Loucy (cell line): ENCODE measurements at regions not wholly inside any gene's neighbourhood (a gene's known extent, or its start where the extent isn't known, plus 50 kb on each side); places are given as distances from the start of the nearest gene placed in this dataset.

Experiments
- H2AFZ ChIP-seq: fragments of 200-600 bp; sonication (generic); 2 replicates; pipeline ENCODE4 v1.6.0; 2016; ENCODE audit warnings: antibody characterized with exemption, mild to moderate bottlenecking, low read length, moderate library complexity
- H3F3A ChIP-seq: fragments of 200-600 bp; 2 replicates; pipeline ENCODE4 v1.6.0; 2016; ENCODE audit warnings: antibody characterized with exemption, low read depth, mild to moderate bottlenecking
- H3K27me3 ChIP-seq: fragments of 200-600 bp; sonication (generic); 2 replicates; pipeline ENCODE4 v1.6.1; 2014; ENCODE audit warnings: low read length, mild to moderate bottlenecking; ENCODE audit not compliant: insufficient read depth, poor library complexity, severe bottlenecking
- H3K36me3 ChIP-seq: fragments of 200-600 bp; sonication (generic); 2 replicates; pipeline ENCODE4 v1.6.1; 2016; ENCODE audit warnings: low read length; ENCODE audit not compliant: insufficient read depth
- H3K4me1 ChIP-seq: fragments of 200-600 bp; sonication (generic); 2 replicates; pipeline ENCODE4 v1.5.1; 2014; ENCODE audit warnings: low read length, mild to moderate bottlenecking; ENCODE audit not compliant: insufficient read depth, poor library complexity, severe bottlenecking
- H3K4me2 ChIP-seq: fragments of 200-600 bp; sonication (generic); 2 replicates; pipeline ENCODE4 v1.6.0; 2014; ENCODE audit warnings: antibody characterized with exemption, low read length, low read depth, mild to moderate bottlenecking; ENCODE audit not compliant: poor library complexity, severe bottlenecking
- H3K4me3 ChIP-seq: fragments of 200-600 bp; sonication (generic); 2 replicates; pipeline ENCODE4 v1.5.1; 2014; ENCODE audit warnings: low read length, mild to moderate bottlenecking, mixed read lengths; ENCODE audit not compliant: poor library complexity, severe bottlenecking
- H3K79me2 ChIP-seq: fragments of 200-600 bp; sonication (generic); 2 replicates; pipeline ENCODE4 v1.6.1; 2014; ENCODE audit warnings: low read length; ENCODE audit not compliant: insufficient read depth
- H3K9ac ChIP-seq: fragments of 200-600 bp; sonication (generic); 2 replicates; pipeline ENCODE4 v1.6.0; 2014; ENCODE audit warnings: mild to moderate bottlenecking, low read depth, low read length, moderate library complexity; ENCODE audit not compliant: poor library complexity, severe bottlenecking
- H3K9me2 ChIP-seq: fragments of 200-600 bp; sonication (generic); replicated peaks from 2 replicates; pipeline ENCODE4 v1.6.1; 2016; ENCODE audit warnings: low read depth, low read length, mixed read lengths
- H3K9me3 ChIP-seq: fragments of 200-600 bp; sonication (generic); 2 replicates; pipeline ENCODE4 v1.6.1; 2014; ENCODE audit warnings: mild to moderate bottlenecking, antibody characterized with exemption, low read length, low read depth; ENCODE audit not compliant: insufficient read depth
- H4K20me1 ChIP-seq: fragments of 200-600 bp; sonication (generic); 2 replicates; pipeline ENCODE4 v1.6.0; 2014; ENCODE audit warnings: antibody characterized with exemption, low read length, mild to moderate bottlenecking; ENCODE audit not compliant: insufficient read depth, poor library complexity, severe bottlenecking
- EZH2phosphoT487 ChIP-seq: fragments of 200-600 bp; IDR thresholded peaks from 2 replicates; pipeline ENCODE4 v1.6.1; 2018; ENCODE audit warnings: antibody characterized with exemption, mild to moderate bottlenecking, moderate library complexity, borderline replicate concordance
- TF ChIP-seq, protein P1 (sequence below): fragments of 200-600 bp; sonication (generic); conservative IDR thresholded peaks from 2 replicates; pipeline ENCODE4 v1.5.1; 2014; ENCODE audit warnings: mild to moderate bottlenecking, antibody characterized with exemption, low read length

DNA sequence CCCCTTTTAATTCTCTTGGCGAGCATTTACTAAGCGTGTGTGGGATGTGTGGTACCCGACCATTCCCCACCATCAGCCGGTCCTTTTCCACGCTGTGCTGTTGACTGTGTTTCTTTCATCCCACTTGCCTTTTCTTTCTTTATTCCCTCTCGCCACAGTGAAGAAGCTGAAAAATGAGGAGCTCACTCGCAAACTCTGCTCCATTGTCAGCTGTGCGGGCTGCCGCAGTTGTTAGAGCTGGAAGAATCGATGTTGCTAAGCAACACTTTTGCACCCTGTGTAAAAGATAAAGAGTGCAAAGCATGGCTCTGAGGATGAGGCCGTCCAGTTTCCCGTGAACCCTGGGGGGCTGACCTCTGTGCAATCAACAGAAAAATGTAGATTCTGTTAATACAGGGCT is 203.1 kb upstream of the NEBL start:
- no peaks in the 10 kb centered on the region for H3K27me3 ChIP-seq
- H3K9ac ChIP-seq, result no peak overlapping the region
- H4K20me1 ChIP-seq, result no peaks in the 10 kb centered on the region
- H3K4me3 ChIP-seq, result no peak overlapping the region
- no peaks in the 10 kb centered on the region for H3K9me3 ChIP-seq
- TF ChIP-seq, protein P1, sequence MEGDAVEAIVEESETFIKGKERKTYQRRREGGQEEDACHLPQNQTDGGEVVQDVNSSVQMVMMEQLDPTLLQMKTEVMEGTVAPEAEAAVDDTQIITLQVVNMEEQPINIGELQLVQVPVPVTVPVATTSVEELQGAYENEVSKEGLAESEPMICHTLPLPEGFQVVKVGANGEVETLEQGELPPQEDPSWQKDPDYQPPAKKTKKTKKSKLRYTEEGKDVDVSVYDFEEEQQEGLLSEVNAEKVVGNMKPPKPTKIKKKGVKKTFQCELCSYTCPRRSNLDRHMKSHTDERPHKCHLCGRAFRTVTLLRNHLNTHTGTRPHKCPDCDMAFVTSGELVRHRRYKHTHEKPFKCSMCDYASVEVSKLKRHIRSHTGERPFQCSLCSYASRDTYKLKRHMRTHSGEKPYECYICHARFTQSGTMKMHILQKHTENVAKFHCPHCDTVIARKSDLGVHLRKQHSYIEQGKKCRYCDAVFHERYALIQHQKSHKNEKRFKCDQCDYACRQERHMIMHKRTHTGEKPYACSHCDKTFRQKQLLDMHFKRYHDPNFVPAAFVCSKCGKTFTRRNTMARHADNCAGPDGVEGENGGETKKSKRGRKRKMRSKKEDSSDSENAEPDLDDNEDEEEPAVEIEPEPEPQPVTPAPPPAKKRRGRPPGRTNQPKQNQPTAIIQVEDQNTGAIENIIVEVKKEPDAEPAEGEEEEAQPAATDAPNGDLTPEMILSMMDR, result no peak
- TF ChIP-seq EZH2phosphoT487, result no peak
- H2AFZ ChIP-seq, result no peak overlapping the region
- H3K79me2 ChIP-seq, result no peaks in the 10 kb centered on the region
- H3K9me2 ChIP-seq, result no peaks in the 10 kb centered on the region
- H3F3A ChIP-seq, result no peaks in the 10 kb centered on the region
- H3K4me1 ChIP-seq, result no peaks in the 10 kb centered on the region
- no peak overlapping the region for H3K4me2 ChIP-seq
- H3K36me3 ChIP-seq, result no peaks in the 10 kb centered on the region

DNA sequence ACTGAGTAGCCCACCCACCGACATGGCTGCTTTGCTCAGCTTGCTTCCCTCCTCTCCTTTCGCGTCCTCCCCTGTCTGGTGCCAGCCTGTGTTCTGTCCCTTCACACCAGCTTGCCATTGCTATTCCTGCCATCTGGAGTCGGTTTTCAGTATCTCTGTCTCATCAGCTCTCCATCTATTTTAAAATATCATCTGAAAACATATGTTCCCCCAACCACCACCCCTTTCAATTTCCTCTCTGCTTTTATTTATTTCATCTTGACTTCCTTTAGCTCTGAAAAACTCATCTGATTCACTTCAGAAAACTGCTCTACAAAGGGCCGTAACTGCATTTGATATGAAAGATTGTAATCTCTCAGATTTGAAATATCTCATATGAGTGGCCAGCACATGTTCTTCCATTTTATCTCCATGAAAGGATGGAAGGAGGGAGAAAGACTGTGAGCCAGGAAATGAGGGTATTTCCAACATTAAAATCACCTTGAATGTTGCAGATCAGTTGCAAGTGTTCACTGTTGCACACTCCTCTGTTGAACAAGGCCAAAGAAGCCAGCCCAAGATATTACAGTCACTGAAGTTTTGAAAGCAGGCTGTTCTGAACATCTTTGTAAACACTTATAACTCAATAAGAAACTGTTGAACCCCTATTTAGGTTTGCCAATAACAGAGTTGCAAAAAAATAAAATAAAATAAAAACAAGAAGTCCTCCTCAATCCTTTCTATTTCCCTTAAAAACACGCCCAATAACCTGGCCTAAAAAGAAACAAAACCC is 202.4 kb upstream of the NEBL start:
- Histone ChIP-seq H3K27me3 (no peaks in the 10 kb centered on the region), H3K4me2 (no peak overlapping the region), H3K36me3 (no peaks in the 10 kb centered on the region), H4K20me1 (no peaks in the 10 kb centered on the region), H2AFZ (no peak overlapping the region; the same call in 1 of the 2 replicates), H3K9me3 (no peaks in the 10 kb centered on the region), H3K9ac (no peak overlapping the region), H3K4me3 (no peak overlapping the region), H3K4me1 (no peaks in the 10 kb centered on the region), H3F3A (no peaks in the 10 kb centered on the region), H3K9me2 (no peaks in the 10 kb centered on the region), H3K79me2 (no peaks in the 10 kb centered on the region)
- no peak for TF ChIP-seq EZH2phosphoT487
- TF ChIP-seq, protein P1, result no peak

DNA sequence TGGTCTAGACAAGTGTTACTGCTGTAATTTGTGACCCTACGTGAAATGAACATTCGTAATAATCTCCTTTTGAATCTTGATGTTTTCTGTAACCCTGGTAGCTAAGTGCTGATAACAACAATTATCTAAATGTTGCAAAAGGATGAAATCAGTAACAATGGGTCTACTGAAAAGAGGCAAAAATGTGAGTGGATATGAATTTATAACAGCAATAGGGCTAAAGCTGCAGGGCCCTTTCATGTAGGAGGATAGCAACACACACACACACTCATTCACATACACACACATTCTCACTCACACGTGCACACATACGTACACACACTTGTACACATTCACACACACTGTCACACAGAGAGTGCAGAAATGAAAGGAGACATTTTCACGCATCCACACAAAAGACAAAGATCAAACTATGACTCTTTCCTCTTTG is 200.8 kb upstream of the NEBL start:
- TF ChIP-seq EZH2phosphoT487, result no peak
- TF ChIP-seq, protein P1, result no peak
- Histone ChIP-seq H3K9me3 (no peaks in the 10 kb centered on the region), H3K9me2 (no peaks in the 10 kb centered on the region), H3K4me2 (no peak overlapping the region), H3K4me3 (no peak overlapping the region), H3K9ac (no peak overlapping the region), H3K4me1 (no peaks in the 10 kb centered on the region), H3K27me3 (no peaks in the 10 kb centered on the region), H2AFZ (no peak overlapping the region), H3F3A (no peaks in the 10 kb centered on the region), H4K20me1 (no peaks in the 10 kb centered on the region), H3K79me2 (no peaks in the 10 kb centered on the region), H3K36me3 (no peaks in the 10 kb centered on the region)
